Lung (tissue), 11 donors: ENCODE measurements at regions not wholly inside any gene's neighbourhood (a gene's known extent, or its start where the extent isn't known, plus 50 kb on each side); places are given as distances from the start of the nearest gene placed in this dataset.
"Not testable (repeated sequence)": the region's sequence is repeated elsewhere in the genome, so short reads cannot be mapped to it uniquely, and the experiment has no call there.

Experiments
- ATAC-seq: fragments of 200-7000 bp; cut with Tn5 transposase; one replicate; pipeline ENCODE4 v1.9.1; 2020; ENCODE audit warnings: moderate number of reproducible peaks; ENCODE audit not compliant: insufficient read depth, low FRiP score
- DNase-seq, 3 donors: peaks; one replicate each; pipeline ENCODE4 v3.0.0-alpha.2; 2013 to 2017
- H3K27ac ChIP-seq, 2 donors: one replicate each; pipeline ENCODE4 v1.5.1; 2013; ENCODE audit warnings: mild to moderate bottlenecking in 2 of 2, moderate library complexity in 2 of 2, control low read depth in 1 of 2, inconsistent platforms in 1 of 2, low read depth in 1 of 2, low read length in 1 of 2
- H3K27me3 ChIP-seq, 3 donors: one replicate each; pipeline ENCODE4 v1.5.1; 2013; ENCODE audit warnings: low read length in 2 of 3; ENCODE audit not compliant: control insufficient read depth in 3 of 3, insufficient read depth in 3 of 3
- H3K36me3 ChIP-seq, 4 donors: one replicate each; pipeline ENCODE4 v1.5.1; 2013; ENCODE audit warnings: low read length in 4 of 4, mild to moderate bottlenecking in 1 of 4, moderate library complexity in 1 of 4; ENCODE audit not compliant: control insufficient read depth in 4 of 4, insufficient read depth in 4 of 4
- H3K4me1 ChIP-seq, 5 donors: one replicate each; pipeline ENCODE4 v1.5.1; 2013; ENCODE audit warnings: low read length in 5 of 5, mild to moderate bottlenecking in 2 of 5, moderate library complexity in 1 of 5; ENCODE audit not compliant: control insufficient read depth in 5 of 5, insufficient read depth in 5 of 5
- H3K4me3 ChIP-seq: one replicate; pipeline ENCODE4 v1.5.1; 2013; ENCODE audit warnings: mild to moderate bottlenecking, control low read depth, moderate library complexity
- H3K9ac ChIP-seq, 2 donors: one replicate each; pipeline ENCODE4 v1.5.1; 2013; ENCODE audit warnings: low read length in 2 of 2, control low read depth in 1 of 2; ENCODE audit not compliant: insufficient read depth in 1 of 2
- H3K9me3 ChIP-seq, 4 donors: one replicate each; pipeline ENCODE4 v1.5.1; 2013; ENCODE audit warnings: low read length in 3 of 4, mild to moderate bottlenecking in 1 of 4, moderate library complexity in 1 of 4; ENCODE audit not compliant: control insufficient read depth in 4 of 4, insufficient read depth in 3 of 4
- CTCF ChIP-seq: IDR thresholded peaks from 2 replicates; pipeline ENCODE4 v1.5.1; 2012; ENCODE audit warnings: mild to moderate bottlenecking; ENCODE audit errors: control extremely low read depth, extremely low read depth
- WGBS, 2 donors: extraction: QIAGEN DNeasy Blood & Tissue Kit; methylation state at CpG; one replicate each; pipeline ENCODE4 v1.1.7; 2013; 5-methylcytosine and 5-hydroxymethylcytosine counted together
- donor health status: control.
- donor health status: control.
- donor health status: Bipolar disorder and iron deficiency.
- donor health status: healthy.
- donor health status: DM: yes; HTN: yes; CAD: no.

GRCh38 chr4:25506032-25506571 lies 129.0 kb downstream of the ANAPC4 start:
- DNase-seq (no peak), ATAC-seq (no peak)
- Histone ChIP-seq H3K4me3 (no peak overlapping the region), H3K36me3 (no peaks in the 10 kb centered on the region), H3K9me3 (peaks cover 0 to 3% (median 0%) of the 10 kb centered on the region in 4 donors), H3K4me1 (no peaks in the 10 kb centered on the region), H3K27ac (no peak overlapping the region), H3K9ac (no peak overlapping the region), H3K27me3 (no peaks in the 10 kb centered on the region)
- 97% methylated on average over 39 of the region's 39 CpGs for WGBS, 2 donors
- TF ChIP-seq CTCF = no peak

DNA sequence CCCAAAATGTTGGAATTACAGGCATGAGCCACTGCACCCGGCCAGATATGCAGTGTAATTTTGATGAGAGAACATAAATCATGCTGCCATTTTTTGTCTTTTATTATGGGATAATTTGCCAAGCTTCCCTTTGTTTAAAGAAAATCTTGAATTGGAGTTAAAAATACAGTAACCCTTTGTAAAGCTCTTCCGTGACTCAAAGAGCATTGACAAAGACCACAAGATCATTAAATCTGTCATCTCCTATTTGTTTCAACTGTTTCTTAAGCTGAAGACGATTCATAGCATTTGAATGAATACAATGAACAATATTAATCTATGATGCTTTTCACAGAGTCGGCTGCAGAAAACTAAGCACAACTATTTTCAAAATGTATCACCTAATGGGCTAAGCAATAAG lies 132.6 kb downstream of the ANAPC4 start:
- ATAC-seq (no peak), DNase-seq (no peak)
- Histone ChIP-seq H3K27me3 (no peaks in the 10 kb centered on the region), H3K4me3 (no peak overlapping the region), H3K27ac (no peak overlapping the region), H3K36me3 (no peaks in the 10 kb centered on the region), H3K9me3 (peaks cover 0 to 3% (median 0%) of the 10 kb centered on the region in 4 donors), H3K4me1 (no peaks in the 10 kb centered on the region), H3K9ac (no peak overlapping the region)
- no peak for TF ChIP-seq CTCF
- WGBS, 2 donors = 66 to 83% methylated on average over 4 of the region's 4 CpGs

- H3K9ac ChIP-seq, ATAC-seq, H3K9me3 ChIP-seq, DNase-seq, H3K27me3 ChIP-seq, H3K4me3 ChIP-seq, H3K36me3 ChIP-seq, H3K4me1 ChIP-seq, H3K27ac ChIP-seq: not testable (repeated sequence)
- 92 to 95% methylated on average over 10 of the region's 10 CpGs for WGBS, 2 donors
Measured at GRCh38 chr4:25511823-25512222, 134.8 kb downstream of the ANAPC4 start.

- ATAC-seq (peak; percentile 6), DNase-seq (no peak)
- Histone ChIP-seq H3K4me1 (no peaks in the 10 kb centered on the region), H3K27me3 (no peaks in the 10 kb centered on the region), H3K9me3 (peaks cover 0 to 3% (median 0%) of the 10 kb centered on the region in 4 donors), H3K4me3 (no peak overlapping the region), H3K27ac (no peak overlapping the region), H3K9ac (no peak overlapping the region), H3K36me3 (no peaks in the 10 kb centered on the region)
- no peak for TF ChIP-seq CTCF
- 65 to 80% methylated on average over 4 of the region's 4 CpGs for WGBS, 2 donors
Measured at GRCh38 chr4:25513814-25514213, 136.8 kb downstream of the ANAPC4 start.
